Chondrocyte (in vitro differentiated cells): ENCODE measurements at regions not wholly inside any gene's neighbourhood (a gene's known extent, or its start where the extent isn't known, plus 50 kb on each side); places are given as distances from the start of the nearest gene placed in this dataset.

Experiments
- DNase-seq: peaks from one replicate; pipeline ENCODE4 v3.0.0; 2021; ENCODE audit warnings: mixed read lengths, low spot score
- H3K27ac Mint-ChIP-seq: one replicate; pipeline ENCODE4 v1.8.0; 2021; ENCODE audit warnings: mild to moderate bottlenecking, moderate library complexity, mixed read lengths; ENCODE audit not compliant: unreplicated experiment
- H3K27me3 Mint-ChIP-seq: 2 replicates; pipeline ENCODE4 v1.8.0; 2021; ENCODE audit warnings: low read depth, mixed read lengths
- H3K36me3 Mint-ChIP-seq: 2 replicates; pipeline ENCODE4 v1.8.0; 2021; ENCODE audit warnings: low read depth, mixed read lengths
- H3K4me1 Mint-ChIP-seq: 2 replicates; pipeline ENCODE4 v1.8.0; 2021; ENCODE audit warnings: low read depth, mild to moderate bottlenecking, mixed read lengths
- H3K4me3 Mint-ChIP-seq: one replicate; pipeline ENCODE4 v1.8.0; 2021; ENCODE audit warnings: mild to moderate bottlenecking, moderate library complexity, mixed read lengths; ENCODE audit not compliant: unreplicated experiment
- H3K9me3 Mint-ChIP-seq: 2 replicates; pipeline ENCODE4 v1.8.0; 2021; ENCODE audit warnings: low read depth, mixed read lengths
- TF ChIP-seq, protein P1 (sequence below): fragments of 200-600 bp; sonication (generic); IDR thresholded peaks from 2 replicates; pipeline ENCODE4 v1.5.0; 2021; ENCODE audit warnings: antibody characterized with exemption, mild to moderate bottlenecking, moderate library complexity

DNA sequence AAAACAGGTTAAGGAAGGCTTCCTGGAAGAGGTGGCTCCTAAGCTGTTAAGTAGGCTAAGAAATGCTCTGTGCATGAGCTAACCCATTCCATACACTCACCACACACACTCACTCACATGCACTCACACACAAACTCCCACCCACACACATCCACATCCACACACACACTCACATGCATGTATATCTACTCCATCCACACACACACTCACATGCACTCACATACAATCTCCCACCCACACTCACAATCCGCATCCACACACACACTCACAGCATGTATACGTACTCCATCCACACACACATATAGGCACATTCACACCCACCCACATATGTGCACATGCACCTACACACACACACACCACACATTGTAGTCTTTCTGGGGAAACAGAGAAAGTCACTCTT, 89.3 kb upstream of the HNF1B start:
- H3K27me3 Mint-ChIP-seq: no peaks in the 10 kb centered on the region
- no peak overlapping the region for H3K4me3 Mint-ChIP-seq
- no peaks in the 10 kb centered on the region for H3K9me3 Mint-ChIP-seq
- H3K4me1 Mint-ChIP-seq: peaks cover 8% of the 10 kb centered on the region
- H3K27ac Mint-ChIP-seq: no peak overlapping the region
- no peaks in the 10 kb centered on the region for H3K36me3 Mint-ChIP-seq
- TF ChIP-seq, protein P1, sequence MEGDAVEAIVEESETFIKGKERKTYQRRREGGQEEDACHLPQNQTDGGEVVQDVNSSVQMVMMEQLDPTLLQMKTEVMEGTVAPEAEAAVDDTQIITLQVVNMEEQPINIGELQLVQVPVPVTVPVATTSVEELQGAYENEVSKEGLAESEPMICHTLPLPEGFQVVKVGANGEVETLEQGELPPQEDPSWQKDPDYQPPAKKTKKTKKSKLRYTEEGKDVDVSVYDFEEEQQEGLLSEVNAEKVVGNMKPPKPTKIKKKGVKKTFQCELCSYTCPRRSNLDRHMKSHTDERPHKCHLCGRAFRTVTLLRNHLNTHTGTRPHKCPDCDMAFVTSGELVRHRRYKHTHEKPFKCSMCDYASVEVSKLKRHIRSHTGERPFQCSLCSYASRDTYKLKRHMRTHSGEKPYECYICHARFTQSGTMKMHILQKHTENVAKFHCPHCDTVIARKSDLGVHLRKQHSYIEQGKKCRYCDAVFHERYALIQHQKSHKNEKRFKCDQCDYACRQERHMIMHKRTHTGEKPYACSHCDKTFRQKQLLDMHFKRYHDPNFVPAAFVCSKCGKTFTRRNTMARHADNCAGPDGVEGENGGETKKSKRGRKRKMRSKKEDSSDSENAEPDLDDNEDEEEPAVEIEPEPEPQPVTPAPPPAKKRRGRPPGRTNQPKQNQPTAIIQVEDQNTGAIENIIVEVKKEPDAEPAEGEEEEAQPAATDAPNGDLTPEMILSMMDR: no peak
- DNase-seq: no peak

DNA sequence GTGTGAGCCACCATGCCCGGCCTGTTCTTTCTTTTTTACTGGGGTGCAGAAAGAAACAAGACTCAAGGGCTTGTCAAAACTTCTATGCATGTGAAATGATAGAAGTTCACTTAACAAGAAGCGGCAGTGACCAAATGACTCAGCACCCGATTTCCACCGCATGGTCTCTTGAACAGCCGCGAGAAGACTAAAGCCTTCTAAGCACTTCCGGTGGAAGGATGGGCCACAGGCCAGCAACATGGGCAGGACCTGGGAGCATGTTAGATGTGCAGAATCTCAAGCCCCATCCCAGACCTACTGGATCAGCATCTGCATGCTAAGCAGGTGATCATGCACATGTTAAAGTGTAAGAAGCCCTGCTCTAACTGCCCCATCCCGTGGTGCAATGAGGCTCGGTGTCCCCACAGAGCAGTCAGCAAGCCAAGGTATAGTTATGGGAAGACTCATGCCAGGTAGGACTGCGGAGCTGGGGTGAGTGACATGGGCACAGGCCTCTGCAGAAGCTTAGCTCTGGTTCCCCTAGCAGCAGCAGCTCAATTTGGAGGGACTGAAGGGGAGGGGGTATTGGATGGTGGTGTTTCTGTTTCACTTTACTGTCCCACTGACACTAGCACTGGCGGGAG, 88.5 kb upstream of the HNF1B start:
- H3K36me3 Mint-ChIP-seq: no peaks in the 10 kb centered on the region
- peaks cover 14% of the 10 kb centered on the region for H3K4me1 Mint-ChIP-seq
- DNase-seq: no peak
- no peak overlapping the region for H3K4me3 Mint-ChIP-seq
- no peak overlapping the region for H3K27ac Mint-ChIP-seq
- TF ChIP-seq, protein P1: no peak
- no peaks in the 10 kb centered on the region for H3K27me3 Mint-ChIP-seq
- H3K9me3 Mint-ChIP-seq: no peaks in the 10 kb centered on the region

DNA sequence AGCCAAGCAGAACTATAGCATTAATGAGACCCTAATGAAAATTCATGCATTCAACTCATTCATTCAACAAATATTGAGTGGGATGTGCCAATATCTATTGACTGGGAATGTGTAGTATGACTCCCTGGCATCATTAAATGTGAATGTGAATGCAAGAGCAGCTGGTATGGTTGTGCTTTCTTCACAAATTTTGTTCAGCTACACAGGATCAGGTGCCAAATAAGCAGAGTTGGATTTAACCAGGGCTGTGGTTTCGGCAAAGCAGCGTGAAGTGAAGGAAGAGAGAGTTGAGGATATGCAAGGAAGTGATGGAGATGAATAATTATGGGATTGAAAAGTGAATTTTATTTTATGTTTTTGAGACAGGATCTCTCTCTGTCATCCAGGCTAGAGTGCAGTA, 87.1 kb upstream of the HNF1B start:
- Mint-ChIP-seq H3K27me3 (no peaks in the 10 kb centered on the region), H3K27ac (no peak overlapping the region), H3K4me1 (peaks cover 19% of the 10 kb centered on the region), H3K36me3 (no peaks in the 10 kb centered on the region), H3K4me3 (no peak overlapping the region), H3K9me3 (no peaks in the 10 kb centered on the region)
- DNase-seq: no peak
- TF ChIP-seq, protein P1: no peak

DNA sequence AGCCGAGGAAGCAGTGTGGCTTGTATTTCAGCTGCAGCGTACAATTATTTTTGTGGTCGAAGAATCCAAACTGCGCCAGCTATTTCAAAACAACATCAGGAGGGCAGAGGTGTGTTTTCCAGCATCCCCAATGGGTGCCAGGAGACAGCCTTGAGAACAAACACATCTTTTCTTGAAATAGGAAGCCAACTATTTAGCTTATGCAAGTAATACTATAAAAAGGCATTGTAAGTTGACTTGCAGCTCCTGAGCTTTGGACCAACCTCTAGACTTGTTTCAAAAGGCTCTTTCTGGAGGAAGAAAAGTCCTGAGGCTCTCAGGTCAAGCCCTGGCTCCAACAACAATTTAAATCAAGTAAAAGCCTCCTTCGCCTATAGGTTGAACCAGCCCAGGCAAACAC, 86.6 kb upstream of the HNF1B start:
- peaks cover 24% of the 10 kb centered on the region for H3K4me1 Mint-ChIP-seq
- no peaks in the 10 kb centered on the region for H3K27me3 Mint-ChIP-seq
- H3K27ac Mint-ChIP-seq: no peak overlapping the region
- H3K4me3 Mint-ChIP-seq: no peak overlapping the region
- TF ChIP-seq, protein P1: no peak
- DNase-seq: no peak
- H3K36me3 Mint-ChIP-seq: no peaks in the 10 kb centered on the region
- no peaks in the 10 kb centered on the region for H3K9me3 Mint-ChIP-seq

DNA sequence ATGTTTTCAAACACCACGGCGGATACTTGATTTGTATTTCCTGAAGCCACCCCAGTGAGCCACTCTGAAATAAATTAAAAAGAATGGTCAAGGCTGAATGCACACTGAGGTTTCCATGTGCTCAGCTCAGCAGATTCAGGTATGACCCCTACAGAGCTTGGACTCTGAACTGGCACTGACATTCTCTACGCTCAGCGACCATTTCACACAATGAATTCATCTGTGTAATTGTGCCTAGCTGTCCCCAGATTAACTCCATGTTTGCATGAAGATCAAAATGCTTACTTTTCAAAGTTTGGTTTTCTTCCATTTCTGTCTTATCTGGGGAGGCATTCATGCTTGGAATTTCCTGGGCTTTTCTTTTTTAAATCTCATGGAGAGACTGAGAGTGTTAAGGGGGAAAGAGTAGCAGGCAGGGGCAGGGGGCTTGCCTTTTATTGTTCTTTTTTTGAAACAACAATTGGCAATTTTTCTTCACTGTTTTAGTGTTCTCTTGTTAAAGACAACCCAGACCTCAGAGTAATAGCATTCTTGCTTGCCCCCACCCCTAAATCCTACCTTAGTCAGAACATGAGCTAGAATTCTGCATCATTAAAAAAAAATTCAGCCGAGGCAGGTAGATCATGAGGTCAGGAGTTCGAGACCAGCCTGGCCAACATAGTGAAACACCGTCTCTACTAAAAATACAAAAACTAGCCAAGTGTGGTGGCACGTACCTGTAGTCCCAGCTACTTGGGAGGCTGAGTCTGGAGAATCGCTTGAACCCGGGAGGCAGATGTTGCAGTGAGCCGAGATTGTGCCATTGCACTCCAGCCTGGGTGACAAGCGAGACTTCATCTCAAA, 85.5 kb upstream of the HNF1B start:
- TF ChIP-seq, protein P1: no peak
- no peaks in the 10 kb centered on the region for H3K27me3 Mint-ChIP-seq
- no peak for DNase-seq
- no peak overlapping the region for H3K27ac Mint-ChIP-seq
- no peak overlapping the region for H3K4me3 Mint-ChIP-seq
- H3K36me3 Mint-ChIP-seq: no peaks in the 10 kb centered on the region
- H3K9me3 Mint-ChIP-seq: no peaks in the 10 kb centered on the region
- H3K4me1 Mint-ChIP-seq: peaks cover 28% of the 10 kb centered on the region
